ENCODE measurements at regions not wholly inside any gene's neighbourhood (a gene's known extent, or its start where the extent isn't known, plus 50 kb on each side); places are given as distances from the start of the nearest gene placed in this dataset.

DNA sequence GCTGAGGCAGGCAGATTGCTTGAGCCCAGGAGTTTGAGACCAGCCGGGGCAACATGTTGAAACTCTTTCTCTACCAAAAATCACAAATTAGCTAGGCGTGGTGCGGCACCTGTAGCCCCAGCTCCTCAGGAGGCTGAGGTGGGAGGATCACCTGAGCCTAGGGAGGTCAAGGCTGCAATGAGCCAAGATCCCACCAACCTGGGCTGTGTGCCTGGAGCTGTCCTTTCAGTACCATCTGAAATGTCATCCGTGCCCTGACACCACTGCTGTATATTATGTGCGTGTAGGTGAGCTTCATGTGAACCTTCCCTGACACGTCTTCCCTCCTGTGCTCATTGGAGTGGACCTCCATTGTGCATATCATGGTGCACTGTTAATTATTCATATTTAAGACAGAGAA is 84.8 kb upstream of the HNRNPA3 start:
- intact Hi-C loops (cut with micrococcal nuclease; ENCODE audit: unreplicated experiment) = no loop called here
- Histone ChIP-seq H3K27ac (ENCODE audit: low read depth, low read length, poor library complexity, severe bottlenecking) (no peak overlapping the region), H3K9me2 (ENCODE audit: insufficient read depth, low read length) (no peaks in the 10 kb centered on the region), H3K36me3 (ENCODE audit: insufficient read depth, low read length) (no peaks in the 10 kb centered on the region), H4K20me1 (ENCODE audit: insufficient read depth, low read length) (no peaks in the 10 kb centered on the region), H3K9me3 (ENCODE audit: low read length) (no peaks in the 10 kb centered on the region), H3K4me2 (ENCODE audit: low read length) (no peak overlapping the region), H2AFZ (ENCODE audit: low read length) (no peak overlapping the region), H3K4me1 (ENCODE audit: insufficient read depth, low read length, poor library complexity, severe bottlenecking) (no peaks in the 10 kb centered on the region), H3K4me3 (ENCODE audit: low read depth, low read length, poor library complexity, severe bottlenecking) (no peak overlapping the region), H3K79me2 (ENCODE audit: insufficient read depth, low read depth, low read length) (no peaks in the 10 kb centered on the region)
- no TSS peak for BruUV-seq (replicated peaks)
- CTCF ChIA-PET (ENCODE audit: unreplicated experiment) = no interaction called here
- DNase-seq (ENCODE audit: low spot score) = no peak
- POLR2A ChIA-PET = no interaction called here
- no peak for TF ChIP-seq EZH2phosphoT487 (IDR thresholded peaks at IDR 0.05; ENCODE audit: borderline replicate concordance, low read depth, low read length)
- TF ChIP-seq, protein P1, sequence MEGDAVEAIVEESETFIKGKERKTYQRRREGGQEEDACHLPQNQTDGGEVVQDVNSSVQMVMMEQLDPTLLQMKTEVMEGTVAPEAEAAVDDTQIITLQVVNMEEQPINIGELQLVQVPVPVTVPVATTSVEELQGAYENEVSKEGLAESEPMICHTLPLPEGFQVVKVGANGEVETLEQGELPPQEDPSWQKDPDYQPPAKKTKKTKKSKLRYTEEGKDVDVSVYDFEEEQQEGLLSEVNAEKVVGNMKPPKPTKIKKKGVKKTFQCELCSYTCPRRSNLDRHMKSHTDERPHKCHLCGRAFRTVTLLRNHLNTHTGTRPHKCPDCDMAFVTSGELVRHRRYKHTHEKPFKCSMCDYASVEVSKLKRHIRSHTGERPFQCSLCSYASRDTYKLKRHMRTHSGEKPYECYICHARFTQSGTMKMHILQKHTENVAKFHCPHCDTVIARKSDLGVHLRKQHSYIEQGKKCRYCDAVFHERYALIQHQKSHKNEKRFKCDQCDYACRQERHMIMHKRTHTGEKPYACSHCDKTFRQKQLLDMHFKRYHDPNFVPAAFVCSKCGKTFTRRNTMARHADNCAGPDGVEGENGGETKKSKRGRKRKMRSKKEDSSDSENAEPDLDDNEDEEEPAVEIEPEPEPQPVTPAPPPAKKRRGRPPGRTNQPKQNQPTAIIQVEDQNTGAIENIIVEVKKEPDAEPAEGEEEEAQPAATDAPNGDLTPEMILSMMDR (conservative IDR thresholded peaks at IDR 0.05; ENCODE audit: low read length) = no peak

DNA sequence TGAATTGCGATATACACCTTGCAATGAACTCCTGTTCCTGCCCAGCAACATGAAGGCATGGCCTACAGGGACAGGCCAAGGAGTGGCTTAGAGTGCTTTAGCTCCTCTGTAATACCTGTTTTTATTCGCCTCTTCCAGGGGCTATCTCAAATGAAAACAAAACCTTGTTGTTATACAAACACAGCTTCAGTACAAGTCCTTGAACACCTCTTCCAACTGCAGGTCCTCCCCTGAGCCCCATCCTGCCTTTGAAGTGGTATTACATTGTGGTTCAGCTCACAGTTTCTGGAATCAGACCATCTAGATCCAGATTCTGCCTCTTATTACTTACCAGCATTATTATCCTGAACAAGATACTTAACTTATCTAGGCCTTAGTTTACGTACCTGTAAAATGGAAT is 83.0 kb upstream of the HNRNPA3 start:
- no TSS peak for BruUV-seq (replicated peaks)

DNA sequence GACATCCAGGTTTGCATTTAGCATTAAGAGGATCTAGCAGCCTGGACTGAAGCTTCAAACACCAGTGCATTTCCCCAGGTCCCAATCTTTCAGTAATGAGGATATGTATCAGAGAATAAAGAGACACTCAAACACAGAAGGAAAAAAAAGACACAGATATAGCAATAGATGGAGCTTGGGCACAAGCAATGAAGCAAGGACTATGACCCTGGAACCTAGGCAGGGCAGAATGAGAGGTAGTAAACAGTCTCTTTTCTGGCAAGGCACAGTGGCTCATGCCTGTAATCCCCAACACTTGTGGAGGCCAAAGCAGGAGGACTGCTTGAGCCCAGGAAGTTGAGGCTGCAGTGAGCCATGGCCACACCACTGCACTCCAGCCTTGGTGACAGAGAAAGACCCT is 80.7 kb upstream of the HNRNPA3 start:
- Histone ChIP-seq H3K9me2 (ENCODE audit: insufficient read depth, low read length) (no peaks in the 10 kb centered on the region), H3K4me3 (ENCODE audit: low read depth, low read length, poor library complexity, severe bottlenecking) (no peak overlapping the region), H2AFZ (ENCODE audit: low read length) (no peak overlapping the region), H3K4me2 (ENCODE audit: low read length) (no peak overlapping the region), H4K20me1 (ENCODE audit: insufficient read depth, low read length) (no peaks in the 10 kb centered on the region), H3K9me3 (ENCODE audit: low read length) (no peaks in the 10 kb centered on the region), H3K79me2 (ENCODE audit: insufficient read depth, low read depth, low read length) (no peaks in the 10 kb centered on the region), H3K36me3 (ENCODE audit: insufficient read depth, low read length) (no peaks in the 10 kb centered on the region), H3K27ac (ENCODE audit: low read depth, low read length, poor library complexity, severe bottlenecking) (no peak overlapping the region), H3K4me1 (ENCODE audit: insufficient read depth, low read length, poor library complexity, severe bottlenecking) (no peaks in the 10 kb centered on the region)
- ChIA-PET CTCF (ENCODE audit: unreplicated experiment) (no interaction called here), POLR2A (no interaction called here)
- BruUV-seq (replicated peaks) = no TSS peak
- no peak for TF ChIP-seq EZH2phosphoT487 (IDR thresholded peaks at IDR 0.05; ENCODE audit: borderline replicate concordance, low read depth, low read length)
- TF ChIP-seq, protein P1 (conservative IDR thresholded peaks at IDR 0.05; ENCODE audit: low read length) = no peak
- DNase-seq (ENCODE audit: low spot score) = no peak
- intact Hi-C loops (cut with micrococcal nuclease; ENCODE audit: unreplicated experiment) = no loop called here

More for the DNA sequence above, 83.0 kb upstream of the HNRNPA3 start:
- Histone ChIP-seq H3K27ac (ENCODE audit: low read depth, low read length, poor library complexity, severe bottlenecking) (no peak overlapping the region), H3K4me1 (ENCODE audit: insufficient read depth, low read length, poor library complexity, severe bottlenecking) (no peaks in the 10 kb centered on the region), H2AFZ (ENCODE audit: low read length) (no peak overlapping the region), H3K4me2 (ENCODE audit: low read length) (no peak overlapping the region), H3K4me3 (ENCODE audit: low read depth, low read length, poor library complexity, severe bottlenecking) (no peak overlapping the region), H3K9me3 (ENCODE audit: low read length) (no peaks in the 10 kb centered on the region), H4K20me1 (ENCODE audit: insufficient read depth, low read length) (no peaks in the 10 kb centered on the region), H3K9me2 (ENCODE audit: insufficient read depth, low read length) (no peaks in the 10 kb centered on the region), H3K79me2 (ENCODE audit: insufficient read depth, low read depth, low read length) (no peaks in the 10 kb centered on the region), H3K36me3 (ENCODE audit: insufficient read depth, low read length) (no peaks in the 10 kb centered on the region)
- ChIA-PET CTCF (ENCODE audit: unreplicated experiment) (no interaction called here), POLR2A (interaction anchor here (0.9 kb wide), 1 partner anchor 19 kb away, joined by 4 read pairs; no protein-coding TSS in a partner anchor)
- intact Hi-C loops (cut with micrococcal nuclease; ENCODE audit: unreplicated experiment) = no loop called here
- TF ChIP-seq, protein P1 (conservative IDR thresholded peaks at IDR 0.05; ENCODE audit: low read length) = no peak
- no peak for TF ChIP-seq EZH2phosphoT487 (IDR thresholded peaks at IDR 0.05; ENCODE audit: borderline replicate concordance, low read depth, low read length)
- DNase-seq (ENCODE audit: low spot score) = no peak
